CD4-positive, alpha-beta T cell treated with Interleukin-6 for 4 hours (primary cell): ENCODE measurements at regions not wholly inside any gene's neighbourhood (a gene's known extent, or its start where the extent isn't known, plus 50 kb on each side); places are given as distances from the start of the nearest gene placed in this dataset.

ENCODE experiments used
- DNase-seq: peaks from one replicate; pipeline ENCODE4 v3.0.0-alpha.2; 2020; ENCODE audit warnings: mixed read lengths

DNA sequence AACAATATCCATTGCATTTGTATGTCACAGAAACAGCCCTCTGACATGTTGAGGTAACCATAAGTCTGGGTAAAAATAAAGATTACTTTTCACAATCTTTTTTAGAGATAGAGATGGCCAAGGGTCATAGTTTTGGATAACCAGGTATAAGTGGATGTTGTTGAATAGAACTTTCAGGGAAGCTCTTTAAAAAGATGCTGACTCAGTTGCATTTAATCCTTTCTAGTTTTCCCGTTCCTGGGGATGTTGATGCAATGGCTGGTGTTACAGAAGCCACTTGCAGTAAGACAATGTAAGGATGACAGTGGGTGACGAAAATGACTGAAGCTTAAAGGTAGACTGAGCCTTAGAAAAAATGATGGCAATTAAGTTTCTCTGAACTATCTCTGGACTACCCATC lies 1473.7 kb downstream of the AACS start:
- no peak for DNase-seq

DNA sequence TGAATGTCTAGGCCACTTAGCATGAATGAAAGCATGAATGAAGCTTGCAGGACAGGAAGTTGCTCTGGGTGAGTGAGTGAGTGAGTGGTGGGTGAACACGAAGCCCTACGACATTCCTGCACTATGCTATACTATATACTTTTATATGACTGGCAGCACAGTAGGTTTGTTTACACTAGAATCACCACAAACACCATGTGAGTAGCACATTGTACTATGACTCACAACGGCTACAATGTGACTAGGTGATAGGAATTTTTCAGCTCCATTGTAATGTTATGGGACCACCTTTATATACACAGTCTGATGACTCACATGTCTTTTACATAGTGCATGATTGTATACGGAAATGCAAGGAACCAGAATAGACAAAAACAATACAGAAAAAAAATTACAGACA lies 1480.2 kb downstream of the AACS start:
- DNase-seq = no peak

- no peak for DNase-seq
Observed at GRCh38 chr12:126547905-126548304, 1482.7 kb downstream of the AACS start.

DNA sequence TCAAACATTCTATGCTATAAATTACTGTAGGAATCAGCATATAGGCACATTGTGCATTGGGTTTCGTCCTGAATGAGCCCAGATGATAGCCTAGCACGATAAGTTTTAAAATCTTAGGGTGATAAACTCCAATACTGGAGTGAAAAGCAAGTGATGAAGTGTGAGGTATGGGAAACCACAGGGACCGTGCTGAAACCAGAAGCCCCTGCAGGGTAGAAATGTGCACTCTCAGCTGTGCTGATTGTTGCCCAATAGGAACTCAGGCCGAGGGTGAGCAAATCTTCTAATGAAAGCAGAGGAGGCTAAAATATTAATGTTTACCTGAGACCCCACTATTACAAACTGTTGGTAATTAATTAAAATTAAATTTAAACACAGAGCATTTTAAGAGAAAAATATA lies 1486.6 kb downstream of the AACS start:
- no peak for DNase-seq

DNA sequence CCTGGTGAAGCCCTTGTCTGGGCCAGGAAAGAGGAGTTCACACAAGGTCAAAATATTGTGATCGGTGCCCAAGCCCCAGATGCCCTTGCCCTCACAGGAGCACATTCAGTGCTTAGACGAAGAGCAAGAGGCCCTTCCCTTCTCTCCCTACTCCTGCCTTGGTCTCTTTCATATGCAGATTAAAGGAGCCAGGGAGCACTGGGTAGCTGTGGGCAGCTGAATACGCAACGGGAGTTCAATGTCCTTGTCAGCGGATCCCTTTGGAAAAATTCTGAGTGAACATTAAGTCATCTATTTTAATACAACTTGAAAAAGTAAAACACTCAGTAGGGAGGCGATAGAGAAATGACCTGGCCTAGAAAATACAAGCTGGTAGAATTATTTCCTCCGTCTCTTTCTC lies 1489.4 kb downstream of the AACS start:
- no peak for DNase-seq

- DNase-seq = no peak
Observed at GRCh38 chr12:126557659-126558058, 1492.4 kb downstream of the AACS start.

DNA sequence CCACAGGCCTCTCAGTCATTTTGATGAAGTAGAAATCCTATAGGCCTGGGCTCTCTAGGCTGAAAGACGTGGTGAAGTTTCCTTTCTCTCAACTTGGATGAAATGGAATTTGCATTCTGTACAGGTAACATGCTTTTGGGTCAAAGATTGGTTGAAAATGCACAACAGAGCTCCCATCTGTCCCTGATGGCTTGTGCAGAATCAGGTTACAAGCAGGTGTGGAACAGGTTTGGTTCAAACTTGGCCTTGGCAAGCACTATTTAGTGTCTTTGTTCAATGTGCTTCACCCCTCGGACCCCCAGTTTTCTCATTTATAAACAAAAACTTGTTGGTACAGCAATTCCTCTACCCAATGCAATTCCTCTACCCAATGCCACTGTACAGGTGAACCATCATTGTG lies 1493.0 kb downstream of the AACS start:
- no peak for DNase-seq

GRCh38 chr12:126558810-126559209 lies 1493.6 kb downstream of the AACS start:
- no peak for DNase-seq

DNA sequence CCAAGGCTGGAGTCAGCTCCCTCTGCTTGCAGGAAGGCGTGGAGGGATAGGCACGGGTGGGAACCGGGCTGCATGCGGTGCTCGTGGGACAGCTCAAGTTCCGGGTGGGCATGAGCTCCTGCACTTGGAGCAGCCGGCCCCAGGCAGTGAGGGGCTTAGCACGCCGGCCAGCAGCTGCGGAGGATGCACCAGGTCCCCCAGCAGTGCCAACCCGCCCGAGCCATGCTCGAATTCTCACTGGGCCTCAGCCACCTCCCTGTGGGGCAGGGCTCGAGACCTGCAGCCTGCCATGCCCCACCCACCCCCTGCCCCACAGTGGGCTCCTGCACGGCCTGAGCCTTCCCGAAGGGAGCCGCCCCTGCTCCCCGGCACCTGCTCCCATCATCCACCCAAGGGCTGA lies 1501.8 kb downstream of the AACS start:
- no peak for DNase-seq

DNA sequence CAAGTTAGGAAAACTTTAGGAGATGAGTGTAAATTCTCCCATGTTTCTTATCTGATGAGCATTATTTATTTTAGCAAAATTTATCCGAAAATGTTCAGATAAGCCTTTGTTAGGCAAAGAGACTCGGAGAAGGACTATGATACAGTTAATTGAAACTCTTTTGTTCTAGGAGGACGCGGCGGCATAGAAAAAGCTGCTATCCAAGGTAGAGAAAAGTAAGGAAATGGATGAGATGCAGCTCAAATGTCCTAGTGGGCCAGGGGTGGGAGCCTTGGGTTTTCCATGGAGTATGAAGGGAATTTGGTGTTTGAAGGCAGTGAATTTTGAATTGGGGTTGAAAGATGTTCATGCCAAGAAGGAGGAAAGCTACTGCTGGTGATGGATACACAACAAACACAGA lies 1504.5 kb downstream of the AACS start:
- DNase-seq = no peak

- DNase-seq = no peak
Observed at GRCh38 chr12:126570566-126570965, 1505.3 kb downstream of the AACS start.

DNA sequence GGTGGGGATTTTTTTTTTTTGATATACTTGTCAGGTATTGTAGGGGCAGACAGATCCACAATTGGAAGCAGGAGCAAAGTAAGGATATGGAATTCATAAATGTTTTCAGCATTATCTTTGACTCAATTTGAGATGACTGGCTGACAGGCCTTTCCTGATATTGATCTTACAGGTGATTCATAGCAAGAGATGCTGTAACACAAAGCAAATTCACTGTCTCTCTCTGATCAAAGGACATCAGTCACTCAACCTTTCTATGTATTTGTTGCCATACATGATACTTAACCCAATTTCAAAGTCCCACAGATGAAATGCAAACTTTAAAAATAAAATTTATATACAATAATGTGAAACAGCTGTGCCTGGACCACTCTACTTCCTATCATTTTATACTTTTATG lies 1506.9 kb downstream of the AACS start:
- DNase-seq = no peak

DNA sequence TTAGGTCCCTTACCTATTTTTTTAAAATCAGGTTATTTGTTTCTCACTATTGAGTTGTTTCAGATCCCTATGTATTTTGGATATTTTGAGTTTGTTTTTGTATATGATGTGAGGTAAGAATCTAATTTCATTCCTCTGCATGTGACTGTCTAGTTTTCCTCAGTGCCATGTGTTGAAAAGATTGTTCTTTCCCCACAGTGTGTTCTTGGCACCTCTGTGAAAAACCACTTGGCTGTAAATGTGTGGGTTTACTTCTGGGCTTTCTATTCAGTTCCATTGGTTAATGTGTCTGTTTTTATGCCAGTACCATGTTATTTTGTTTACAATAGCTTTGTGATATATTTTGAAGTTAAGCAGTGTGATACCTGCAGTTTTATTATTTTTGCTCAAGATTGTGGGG lies 1516.4 kb downstream of the AACS start:
- no peak for DNase-seq

- no peak for DNase-seq
Observed at GRCh38 chr12:126582231-126582630, 1517.0 kb downstream of the AACS start.

GRCh38 chr12:126588586-126589249 lies 1523.5 kb downstream of the AACS start:
- DNase-seq = peak; percentile 12

- no peak for DNase-seq
Observed at GRCh38 chr12:126591533-126591932, 1526.3 kb downstream of the AACS start.

DNA sequence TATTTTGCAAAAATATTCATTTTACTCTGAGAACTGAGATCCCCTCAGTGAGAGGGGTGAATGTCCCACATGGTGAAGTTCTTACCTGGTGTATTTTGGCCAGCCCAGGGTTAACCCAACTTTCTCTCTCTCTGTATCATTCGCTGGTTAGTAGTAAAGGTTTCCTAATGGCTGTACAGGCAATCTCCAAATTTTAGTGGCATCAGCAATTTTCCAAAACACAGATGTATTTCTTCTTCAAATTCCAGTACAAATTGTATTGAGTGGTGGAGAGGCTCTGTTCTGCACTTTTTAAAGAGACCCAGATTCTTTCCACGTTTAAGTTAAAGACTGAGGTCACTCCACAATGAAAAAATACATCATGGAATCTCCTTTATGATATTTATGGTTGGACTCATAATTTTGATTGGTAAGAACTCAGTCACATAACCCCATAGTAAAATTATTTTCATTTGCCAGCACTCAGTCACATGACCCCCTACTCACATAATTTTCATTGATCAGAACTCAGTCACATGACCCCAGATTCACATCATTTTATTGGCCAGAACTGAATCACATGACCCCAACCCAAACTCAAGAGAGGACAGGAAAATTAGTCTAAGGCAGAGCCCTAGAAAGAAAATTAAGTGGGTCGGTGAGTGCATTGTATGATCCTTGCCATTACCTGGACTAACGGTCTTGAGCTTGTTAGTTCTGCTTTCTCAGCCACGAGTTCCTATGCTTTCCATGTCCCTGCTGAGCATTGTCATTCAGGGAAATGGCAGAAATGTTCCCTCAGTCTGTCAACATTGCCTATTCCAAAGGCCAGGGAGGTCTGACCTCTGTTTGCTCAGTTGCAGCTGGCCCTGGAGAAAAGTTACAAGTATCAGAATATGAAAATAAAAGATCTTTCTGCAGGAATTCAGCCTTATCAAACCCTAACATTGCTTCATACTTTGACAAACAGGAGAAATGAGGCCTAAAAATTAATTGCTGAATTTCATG lies 1536.2 kb downstream of the AACS start:
- DNase-seq = no peak

DNA sequence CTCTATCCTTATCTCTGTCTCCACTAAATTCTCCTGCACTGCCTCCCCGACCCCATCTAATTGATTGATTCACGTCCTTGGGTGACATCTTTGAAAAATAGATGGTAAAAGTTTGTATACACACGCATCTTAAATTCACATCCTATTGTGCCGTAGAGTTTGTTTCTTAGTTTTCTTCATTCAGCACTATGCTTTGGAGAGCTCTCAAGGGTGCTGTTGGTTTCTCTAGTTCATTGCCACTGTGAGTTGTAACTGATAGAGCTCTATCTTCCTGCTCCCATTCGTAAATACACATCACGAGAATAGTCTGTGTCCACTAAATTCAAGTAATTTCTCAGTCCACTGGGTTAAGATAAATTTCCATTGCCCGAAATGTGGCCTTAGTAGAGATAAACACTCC lies 1537.4 kb downstream of the AACS start:
- no peak for DNase-seq

- DNase-seq = no peak
Observed at GRCh38 chr12:126607157-126607556, 1541.9 kb downstream of the AACS start.

- no peak for DNase-seq
Observed at GRCh38 chr12:126607867-126608266, 1542.6 kb downstream of the AACS start.

- DNase-seq = no peak
Observed at GRCh38 chr12:126608607-126609175, 1543.5 kb downstream of the AACS start.

GRCh38 chr12:126616441-126616840 lies 1551.2 kb downstream of the AACS start:
- DNase-seq = no peak

DNA sequence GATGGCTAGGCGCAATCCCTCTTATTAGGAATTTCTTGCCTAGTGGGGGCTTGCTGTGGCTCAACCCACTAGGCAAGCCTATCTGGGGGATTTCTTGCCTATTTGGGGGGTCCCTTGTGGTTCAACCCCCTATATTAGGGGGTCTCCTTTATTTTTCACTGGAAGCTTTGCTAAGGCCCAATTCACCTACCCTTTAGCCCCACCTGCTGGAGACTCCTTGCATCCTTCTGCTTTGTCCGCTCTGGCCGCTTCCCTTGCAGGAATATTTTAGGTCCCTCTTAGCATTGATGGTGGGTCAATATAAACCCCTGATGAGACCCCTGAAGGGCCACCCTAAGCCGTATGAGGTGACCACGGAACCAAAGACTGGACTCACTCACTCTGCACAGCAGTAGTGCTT lies 1552.1 kb downstream of the AACS start:
- no peak for DNase-seq

GRCh38 chr12:126627596-126627995 lies 1562.4 kb downstream of the AACS start:
- DNase-seq = no peak
